Fibroblast of mammary gland (primary cell): ENCODE measurements at regions not wholly inside any gene's neighbourhood (a gene's known extent, or its start where the extent isn't known, plus 50 kb on each side); places are given as distances from the start of the nearest gene placed in this dataset.

Experiments
- DNase-seq: peaks from one replicate; pipeline ENCODE4 v3.0.0-alpha.2; 2010; ENCODE audit warnings: low read depth
- H3K4me3 ChIP-seq: 2 replicates; pipeline ENCODE4 v1.5.1; 2011; ENCODE audit warnings: low read depth, mild to moderate bottlenecking, low read length, moderate library complexity; ENCODE audit not compliant: control insufficient read depth
- TF ChIP-seq, protein P1 (sequence below): conservative IDR thresholded peaks from 2 replicates; pipeline ENCODE4 v1.5.1; 2011; ENCODE audit warnings: low read depth, low read length, inconsistent platforms; ENCODE audit not compliant: control insufficient read depth, insufficient read depth

DNA sequence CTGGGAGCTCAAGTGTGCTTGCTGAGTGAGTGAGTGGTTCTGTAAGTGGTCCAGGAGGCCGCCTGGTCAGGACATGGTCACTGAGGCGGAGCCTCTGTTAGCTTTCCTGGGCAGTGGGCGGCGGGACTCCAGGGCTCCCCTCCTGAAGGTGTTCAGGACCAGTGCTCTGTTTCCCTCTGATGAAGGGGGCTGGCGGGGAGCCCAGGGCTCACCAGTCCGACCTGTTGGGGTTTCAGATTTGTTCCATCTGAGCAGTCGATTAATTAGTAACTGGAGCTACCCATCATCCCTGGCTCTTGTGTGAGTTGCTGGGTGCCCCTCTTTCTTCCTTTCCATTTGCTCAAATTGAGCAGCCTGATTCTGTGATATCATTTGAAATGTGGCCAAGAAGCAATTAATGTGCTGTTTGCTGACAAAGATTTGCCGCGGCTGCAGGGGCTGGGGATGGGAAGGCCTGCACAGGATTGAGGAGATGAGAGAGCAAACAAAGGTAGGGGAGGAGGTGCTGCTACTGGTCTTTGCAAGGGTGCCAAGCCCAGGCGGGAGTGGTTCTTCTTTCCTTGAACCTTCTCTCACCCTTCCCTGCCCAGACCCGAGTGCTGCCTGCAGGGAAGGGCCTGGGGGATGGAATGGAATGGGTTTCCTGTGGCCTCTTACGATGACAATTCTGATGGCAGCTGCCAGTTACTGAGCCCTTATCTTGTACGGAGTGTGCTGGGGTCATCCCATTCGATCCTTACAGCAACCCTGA, 92.8 kb upstream of the PITX1 start:
- no peak for DNase-seq
- TF ChIP-seq, protein P1, sequence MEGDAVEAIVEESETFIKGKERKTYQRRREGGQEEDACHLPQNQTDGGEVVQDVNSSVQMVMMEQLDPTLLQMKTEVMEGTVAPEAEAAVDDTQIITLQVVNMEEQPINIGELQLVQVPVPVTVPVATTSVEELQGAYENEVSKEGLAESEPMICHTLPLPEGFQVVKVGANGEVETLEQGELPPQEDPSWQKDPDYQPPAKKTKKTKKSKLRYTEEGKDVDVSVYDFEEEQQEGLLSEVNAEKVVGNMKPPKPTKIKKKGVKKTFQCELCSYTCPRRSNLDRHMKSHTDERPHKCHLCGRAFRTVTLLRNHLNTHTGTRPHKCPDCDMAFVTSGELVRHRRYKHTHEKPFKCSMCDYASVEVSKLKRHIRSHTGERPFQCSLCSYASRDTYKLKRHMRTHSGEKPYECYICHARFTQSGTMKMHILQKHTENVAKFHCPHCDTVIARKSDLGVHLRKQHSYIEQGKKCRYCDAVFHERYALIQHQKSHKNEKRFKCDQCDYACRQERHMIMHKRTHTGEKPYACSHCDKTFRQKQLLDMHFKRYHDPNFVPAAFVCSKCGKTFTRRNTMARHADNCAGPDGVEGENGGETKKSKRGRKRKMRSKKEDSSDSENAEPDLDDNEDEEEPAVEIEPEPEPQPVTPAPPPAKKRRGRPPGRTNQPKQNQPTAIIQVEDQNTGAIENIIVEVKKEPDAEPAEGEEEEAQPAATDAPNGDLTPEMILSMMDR = no peak
- no peak overlapping the region for H3K4me3 ChIP-seq

DNA sequence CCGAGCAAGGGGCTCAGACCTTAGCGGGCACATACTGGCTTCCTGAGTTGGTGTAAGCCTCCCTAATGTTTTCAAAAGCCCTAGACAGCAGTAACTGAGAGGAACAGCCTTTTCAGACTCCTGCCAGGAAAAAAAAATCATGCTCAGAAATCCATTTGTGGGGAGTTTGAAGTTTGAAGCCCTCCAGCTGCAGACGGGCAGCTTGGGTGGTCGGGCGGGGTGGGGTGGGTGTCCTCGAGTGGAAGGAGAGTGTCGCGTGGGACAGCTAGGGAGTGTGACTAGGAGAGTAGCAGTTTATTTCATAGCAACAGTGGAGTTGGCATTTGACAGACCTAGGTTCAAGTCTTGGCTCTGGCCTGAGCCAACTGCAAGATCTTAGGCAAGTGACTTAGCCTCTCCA, 90.7 kb upstream of the PITX1 start:
- TF ChIP-seq, protein P1 = no peak
- no peak for DNase-seq
- H3K4me3 ChIP-seq = no peak overlapping the region

DNA sequence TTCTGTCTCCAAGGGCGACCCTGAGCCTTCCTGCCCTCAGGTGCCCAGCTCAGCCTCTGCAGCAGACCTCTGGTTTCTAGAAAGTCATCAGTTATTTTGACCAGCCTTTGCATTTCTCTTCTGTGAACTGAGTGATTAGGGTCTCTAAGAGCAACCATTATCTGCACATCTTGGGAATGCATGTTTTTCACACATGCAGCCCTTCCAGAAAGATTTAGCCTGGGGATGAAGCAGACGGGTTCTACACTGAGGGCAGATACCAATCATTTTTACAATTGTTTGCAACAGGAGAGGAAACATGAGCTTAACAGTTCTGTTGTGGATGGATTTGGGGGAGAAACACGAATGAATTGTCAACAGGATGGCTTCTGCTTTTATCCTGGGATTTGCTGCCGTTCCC, 90.1 kb upstream of the PITX1 start:
- TF ChIP-seq, protein P1 = no peak

DNA sequence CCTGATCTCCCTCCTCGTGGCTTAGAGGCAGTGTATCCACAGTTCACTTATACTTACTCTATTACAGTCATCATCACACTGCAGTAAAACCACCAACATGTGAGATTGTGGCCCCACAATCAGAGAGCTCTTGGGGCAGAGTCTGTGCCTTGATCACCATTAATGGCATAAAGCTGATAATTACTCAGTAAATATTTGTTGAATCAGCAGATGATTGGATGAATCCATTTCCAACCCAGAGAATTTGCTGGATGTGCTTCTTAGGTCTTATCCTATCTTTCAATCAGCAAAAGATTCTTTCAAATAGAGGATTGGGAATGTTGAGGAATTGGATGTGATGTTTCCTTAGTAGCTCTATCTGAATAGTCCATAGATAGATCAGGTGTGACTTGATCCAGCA, 88.8 kb upstream of the PITX1 start:
- no peak overlapping the region for H3K4me3 ChIP-seq
- no peak for DNase-seq
- TF ChIP-seq, protein P1 = no peak

More for the DNA sequence above, 90.1 kb upstream of the PITX1 start:
- H3K4me3 ChIP-seq = no peak overlapping the region
- DNase-seq = no peak

DNA sequence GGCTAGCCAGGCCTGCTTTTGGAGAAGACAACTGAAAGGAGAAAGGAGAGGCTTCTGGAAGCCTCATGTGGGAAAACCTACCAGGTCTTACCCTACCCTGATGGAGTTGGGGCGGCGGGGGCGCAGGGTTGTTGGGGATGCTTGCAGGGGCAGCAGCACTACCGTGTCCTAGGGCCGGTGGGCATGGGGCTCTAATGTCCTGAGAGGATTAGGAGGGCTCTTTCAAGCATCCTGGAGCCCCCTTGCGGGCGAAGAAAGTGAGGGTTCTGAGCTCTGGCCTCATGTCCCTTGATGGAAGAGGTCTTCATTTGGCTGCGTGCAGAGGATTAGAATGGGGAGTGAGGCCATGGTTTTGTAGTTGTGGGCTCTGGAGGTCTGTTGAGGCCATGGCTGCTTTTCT, 86.9 kb upstream of the PITX1 start:
- H3K4me3 ChIP-seq = no peak overlapping the region
- TF ChIP-seq, protein P1 = no peak
- no peak for DNase-seq

DNA sequence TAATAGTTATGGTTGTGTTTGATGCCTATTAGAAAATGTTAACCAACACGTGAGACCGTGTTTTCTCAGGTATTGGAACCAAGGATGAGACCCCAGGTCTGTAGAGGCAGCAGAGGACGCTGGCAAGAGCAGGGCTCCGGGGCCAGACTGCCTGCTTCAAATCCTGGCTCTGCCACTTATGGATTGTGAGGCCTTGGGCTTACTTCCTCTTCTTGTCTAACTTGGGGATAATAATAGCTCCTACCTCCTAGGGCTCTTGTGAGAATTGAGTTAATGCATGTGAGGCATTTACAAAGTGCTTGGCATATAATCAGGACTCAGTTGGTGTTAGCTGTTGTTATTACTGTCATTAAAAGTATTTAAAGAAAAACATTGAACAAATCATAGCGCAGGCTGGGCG, 85.5 kb upstream of the PITX1 start:
- DNase-seq = no peak
- TF ChIP-seq, protein P1 = no peak
- H3K4me3 ChIP-seq = no peak overlapping the region
